ENCODE measurements at regions not wholly inside any gene's neighbourhood (a gene's known extent, or its start where the extent isn't known, plus 50 kb on each side); places are given as distances from the start of the nearest gene placed in this dataset.
"Not testable (repeated sequence)": the region's sequence is repeated elsewhere in the genome, so short reads cannot be mapped to it uniquely, and the experiment has no call there.

DNA sequence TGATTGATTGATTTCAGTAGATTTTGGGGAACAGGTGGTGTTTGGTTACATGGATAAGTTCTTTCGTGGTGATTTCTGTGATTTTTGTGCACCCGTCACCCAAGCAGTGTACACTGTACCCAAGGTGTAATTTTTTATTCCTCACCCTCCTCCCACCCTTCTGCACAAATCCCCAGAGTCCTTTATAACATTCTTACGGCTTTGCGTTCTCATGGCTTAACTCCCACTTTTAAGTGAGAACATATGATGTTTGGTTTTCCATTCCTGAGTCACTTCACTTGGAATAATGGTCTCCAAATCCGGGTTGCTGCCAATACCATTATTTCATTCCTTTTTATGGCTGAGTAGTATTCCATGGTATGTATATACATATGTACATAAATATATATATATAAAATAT is 68.6 kb upstream of the SLIT2 start:
- H3K27ac ChIP-seq (ENCODE audit: low read depth, low read length); H3K9me3 ChIP-seq (ENCODE audit: control insufficient read depth in 2 of 3, low read length in 3 of 3); H3K4me1 Mint-ChIP-seq; H3K4me1 ChIP-seq (ENCODE audit: control insufficient read depth in 2 of 2, insufficient read depth in 2 of 2, low read length in 2 of 2); H3K27me3 ChIP-seq (ENCODE audit: control insufficient read depth in 2 of 2, insufficient read depth in 2 of 2, low read length in 2 of 2); POLR2A ChIA-PET; H3K4me3 ChIP-seq (ENCODE audit: low read length); H3K27ac Mint-ChIP-seq; DNase-seq; H3K4me3 Mint-ChIP-seq; ATAC-seq; intact Hi-C loops (cut with micrococcal nuclease); H3K36me3 Mint-ChIP-seq; H3K36me3 ChIP-seq (ENCODE audit: control insufficient read depth in 2 of 3, insufficient read depth in 3 of 3, low read length in 3 of 3); H3K27me3 Mint-ChIP-seq; CTCF ChIA-PET: not testable (repeated sequence)
- peaks cover 3 to 31% (median 7%) of the 10 kb centered on the region in 11 donors for H3K9me3 Mint-ChIP-seq

DNA sequence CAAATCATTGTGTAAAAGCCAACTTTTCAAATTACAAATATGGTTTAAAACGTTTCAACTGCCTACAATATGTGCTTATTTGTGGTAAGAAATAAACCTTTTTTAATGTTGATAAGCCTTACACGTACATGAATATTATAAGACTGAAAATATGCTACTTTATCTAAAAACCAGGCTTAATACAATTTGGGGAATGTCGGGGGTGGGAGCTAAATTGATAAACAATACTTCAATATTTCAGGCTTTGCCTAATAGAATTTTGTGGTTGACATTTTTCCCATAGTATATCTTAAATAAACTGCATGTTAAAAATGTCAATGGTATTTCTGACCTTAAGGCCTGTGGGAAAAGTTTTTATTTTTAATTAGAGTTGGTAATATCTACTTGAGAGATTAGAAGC is 69.8 kb upstream of the SLIT2 start:
- ATAC-seq, result no peak

DNA sequence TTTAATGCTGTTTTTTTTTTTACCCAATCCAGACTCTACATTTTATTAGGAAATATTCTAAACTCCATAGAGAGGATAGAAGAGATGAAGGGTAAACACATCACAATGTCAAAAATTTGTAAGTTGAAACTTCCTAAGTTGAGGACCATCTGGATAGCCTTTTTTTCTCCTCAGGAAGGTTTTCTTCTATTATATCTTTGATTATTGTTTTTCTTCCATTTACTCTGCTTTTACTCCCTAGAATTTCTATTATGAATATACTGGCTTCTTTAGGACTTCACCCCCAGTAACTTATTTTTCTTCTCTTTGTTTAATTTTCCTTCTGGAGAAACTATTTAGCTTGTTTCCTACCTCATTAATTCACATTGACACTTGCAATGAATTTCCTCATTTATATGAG is 71.2 kb upstream of the SLIT2 start:
- Histone ChIP-seq H3K36me3 (ENCODE audit: control insufficient read depth in 2 of 3, insufficient read depth in 3 of 3, low read length in 3 of 3) (no peaks in the 10 kb centered on the region), H3K4me1 (ENCODE audit: control insufficient read depth in 2 of 2, insufficient read depth in 2 of 2, low read length in 2 of 2) (no peaks in the 10 kb centered on the region), H3K4me3 (ENCODE audit: low read length) (no peak overlapping the region), H3K9me3 (ENCODE audit: control insufficient read depth in 2 of 3, low read length in 3 of 3) (no peaks in the 10 kb centered on the region), H3K27me3 (ENCODE audit: control insufficient read depth in 2 of 2, insufficient read depth in 2 of 2, low read length in 2 of 2) (no peaks in the 10 kb centered on the region), H3K27ac (ENCODE audit: low read depth, low read length) (no peak overlapping the region)
- H3K9me3 Mint-ChIP-seq, result peaks cover 3 to 28% (median 13%) of the 10 kb centered on the region in 11 donors
- no peaks in the 10 kb centered on the region for H3K27me3 Mint-ChIP-seq
- no peak for DNase-seq
- no peaks in the 10 kb centered on the region for H3K4me1 Mint-ChIP-seq
- no peak overlapping the region for H3K4me3 Mint-ChIP-seq
- POLR2A ChIA-PET, result no interaction called here
- CTCF ChIA-PET, result no interaction called here
- no peak for ATAC-seq
- no peak overlapping the region for H3K27ac Mint-ChIP-seq
- H3K36me3 Mint-ChIP-seq, result no peaks in the 10 kb centered on the region
- intact Hi-C loops (cut with micrococcal nuclease), result no loop called here

More for the DNA sequence above, 69.8 kb upstream of the SLIT2 start:
- no peaks in the 10 kb centered on the region for H3K36me3 ChIP-seq (ENCODE audit: control insufficient read depth in 2 of 3, insufficient read depth in 3 of 3, low read length in 3 of 3)
- H3K9me3 Mint-ChIP-seq, result peaks cover 3 to 32% (median 7%) of the 10 kb centered on the region in 11 donors
- intact Hi-C loops (cut with micrococcal nuclease), result no loop called here
- no peaks in the 10 kb centered on the region for H3K36me3 Mint-ChIP-seq
- no peaks in the 10 kb centered on the region for H3K4me1 Mint-ChIP-seq
- H3K9me3 ChIP-seq (ENCODE audit: control insufficient read depth in 2 of 3, low read length in 3 of 3), result no peaks in the 10 kb centered on the region
- H3K27ac Mint-ChIP-seq, result no peak overlapping the region
- no peak for DNase-seq
- ChIA-PET CTCF (no interaction called here), POLR2A (no interaction called here)
- H3K27me3 Mint-ChIP-seq, result no peaks in the 10 kb centered on the region
- H3K27ac ChIP-seq (ENCODE audit: low read depth, low read length), result no peak overlapping the region
- H3K4me3 ChIP-seq (ENCODE audit: low read length), result no peak overlapping the region
- H3K4me3 Mint-ChIP-seq, result no peak overlapping the region
- no peaks in the 10 kb centered on the region for H3K4me1 ChIP-seq (ENCODE audit: control insufficient read depth in 2 of 2, insufficient read depth in 2 of 2, low read length in 2 of 2)
- no peaks in the 10 kb centered on the region for H3K27me3 ChIP-seq (ENCODE audit: control insufficient read depth in 2 of 2, insufficient read depth in 2 of 2, low read length in 2 of 2)

GRCh38 chr4:20178902-20179576 is 72.7 kb upstream of the SLIT2 start:
- Histone ChIP-seq H3K4me3 (ENCODE audit: low read length) (no peak overlapping the region), H3K9me3 (ENCODE audit: control insufficient read depth in 2 of 3, low read length in 3 of 3) (no peaks in the 10 kb centered on the region), H3K27me3 (ENCODE audit: control insufficient read depth in 2 of 2, insufficient read depth in 2 of 2, low read length in 2 of 2) (no peaks in the 10 kb centered on the region), H3K27ac (ENCODE audit: low read depth, low read length) (no peak overlapping the region), H3K4me1 (ENCODE audit: control insufficient read depth in 2 of 2, insufficient read depth in 2 of 2, low read length in 2 of 2) (no peaks in the 10 kb centered on the region), H3K36me3 (ENCODE audit: control insufficient read depth in 2 of 3, insufficient read depth in 3 of 3, low read length in 3 of 3) (no peaks in the 10 kb centered on the region)
- Mint-ChIP-seq H3K27ac (no peak overlapping the region), H3K9me3 (peaks cover 3 to 28% (median 11%) of the 10 kb centered on the region in 11 donors), H3K36me3 (no peaks in the 10 kb centered on the region), H3K4me3 (no peak overlapping the region), H3K4me1 (no peaks in the 10 kb centered on the region), H3K27me3 (no peaks in the 10 kb centered on the region)
- POLR2A ChIA-PET, result no interaction called here
- no peak for ATAC-seq
- CTCF ChIA-PET, result no interaction called here
- DNase-seq, result no peak
- intact Hi-C loops (cut with micrococcal nuclease), result no loop called here

DNA sequence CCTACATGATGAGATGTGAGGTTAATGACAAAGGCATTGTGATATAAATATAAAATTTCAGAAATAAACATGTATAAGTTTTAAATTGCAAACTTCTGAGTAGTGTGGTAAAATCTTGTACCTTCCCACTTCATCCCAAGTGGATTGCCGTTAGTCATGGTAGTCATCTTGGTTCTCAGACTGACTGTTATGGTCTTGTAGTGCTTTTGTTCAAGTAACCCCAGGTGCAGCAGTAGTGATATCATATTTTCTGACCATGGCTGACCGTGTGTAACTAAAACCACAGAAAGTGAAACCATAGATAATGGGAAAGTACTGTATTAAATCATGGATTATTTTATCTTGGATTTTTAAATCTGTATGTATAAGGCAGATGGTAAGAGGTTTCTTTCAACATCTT is 74.8 kb upstream of the SLIT2 start:
- H3K9me3 ChIP-seq (ENCODE audit: control insufficient read depth in 2 of 3, low read length in 3 of 3), result no peaks in the 10 kb centered on the region
- CTCF ChIA-PET, result no interaction called here
- peaks cover 0 to 28% (median 11%) of the 10 kb centered on the region in 11 donors for H3K9me3 Mint-ChIP-seq
- no peak overlapping the region for H3K27ac Mint-ChIP-seq
- no peaks in the 10 kb centered on the region for H3K36me3 Mint-ChIP-seq
- no peaks in the 10 kb centered on the region for H3K36me3 ChIP-seq (ENCODE audit: control insufficient read depth in 2 of 3, insufficient read depth in 3 of 3, low read length in 3 of 3)
- no peak overlapping the region for H3K27ac ChIP-seq (ENCODE audit: low read depth, low read length)
- ATAC-seq (no peak), DNase-seq (no peak)
- no peaks in the 10 kb centered on the region for H3K4me1 Mint-ChIP-seq
- H3K4me3 ChIP-seq (ENCODE audit: low read length), result no peak overlapping the region
- H3K4me3 Mint-ChIP-seq, result no peak overlapping the region
- no peaks in the 10 kb centered on the region for H3K27me3 ChIP-seq (ENCODE audit: control insufficient read depth in 2 of 2, insufficient read depth in 2 of 2, low read length in 2 of 2)
- H3K27me3 Mint-ChIP-seq, result no peaks in the 10 kb centered on the region
- H3K4me1 ChIP-seq (ENCODE audit: control insufficient read depth in 2 of 2, insufficient read depth in 2 of 2, low read length in 2 of 2), result no peaks in the 10 kb centered on the region
- intact Hi-C loops (cut with micrococcal nuclease), result no loop called here
- POLR2A ChIA-PET, result no interaction called here

GRCh38 chr4:20172070-20172760 is 79.5 kb upstream of the SLIT2 start:
- Histone ChIP-seq H3K36me3 (ENCODE audit: control insufficient read depth in 2 of 3, insufficient read depth in 3 of 3, low read length in 3 of 3) (no peaks in the 10 kb centered on the region), H3K4me3 (ENCODE audit: low read length) (no peak overlapping the region), H3K27me3 (ENCODE audit: control insufficient read depth in 2 of 2, insufficient read depth in 2 of 2, low read length in 2 of 2) (no peaks in the 10 kb centered on the region), H3K4me1 (ENCODE audit: control insufficient read depth in 2 of 2, insufficient read depth in 2 of 2, low read length in 2 of 2) (no peaks in the 10 kb centered on the region), H3K9me3 (ENCODE audit: control insufficient read depth in 2 of 3, low read length in 3 of 3) (no peaks in the 10 kb centered on the region), H3K27ac (ENCODE audit: low read depth, low read length) (no peak overlapping the region)
- H3K4me1 Mint-ChIP-seq, result no peaks in the 10 kb centered on the region
- H3K27me3 Mint-ChIP-seq, result no peaks in the 10 kb centered on the region
- peaks cover 0 to 19% (median 5%) of the 10 kb centered on the region in 11 donors for H3K9me3 Mint-ChIP-seq
- intact Hi-C loops (cut with micrococcal nuclease), result no loop called here
- no peak for DNase-seq
- ChIA-PET CTCF (no interaction called here), POLR2A (no interaction called here)
- H3K27ac Mint-ChIP-seq, result no peak overlapping the region
- no peak overlapping the region for H3K4me3 Mint-ChIP-seq
- no peaks in the 10 kb centered on the region for H3K36me3 Mint-ChIP-seq
- ATAC-seq, result no peak

GRCh38 chr4:20166544-20166943 is 85.2 kb upstream of the SLIT2 start:
- Mint-ChIP-seq H3K27me3 (no peaks in the 10 kb centered on the region), H3K4me3 (no peak overlapping the region), H3K36me3 (no peaks in the 10 kb centered on the region), H3K27ac (no peak overlapping the region), H3K9me3 (peaks cover 0 to 13% (median 6%) of the 10 kb centered on the region in 11 donors), H3K4me1 (no peaks in the 10 kb centered on the region)
- Histone ChIP-seq H3K36me3 (ENCODE audit: control insufficient read depth in 2 of 3, insufficient read depth in 3 of 3, low read length in 3 of 3) (no peaks in the 10 kb centered on the region), H3K27me3 (ENCODE audit: control insufficient read depth in 2 of 2, insufficient read depth in 2 of 2, low read length in 2 of 2) (no peaks in the 10 kb centered on the region), H3K9me3 (ENCODE audit: control insufficient read depth in 2 of 3, low read length in 3 of 3) (no peaks in the 10 kb centered on the region), H3K27ac (ENCODE audit: low read depth, low read length) (no peak overlapping the region), H3K4me1 (ENCODE audit: control insufficient read depth in 2 of 2, insufficient read depth in 2 of 2, low read length in 2 of 2) (no peaks in the 10 kb centered on the region), H3K4me3 (ENCODE audit: low read length) (no peak overlapping the region)
- DNase-seq, result no peak
- CTCF ChIA-PET, result no interaction called here
- POLR2A ChIA-PET, result no interaction called here
- ATAC-seq, result no peak
- intact Hi-C loops (cut with micrococcal nuclease), result no loop called here
